GM12891 (cell line): ENCODE measurements at regions not wholly inside any gene's neighbourhood (a gene's known extent, or its start where the extent isn't known, plus 50 kb on each side); places are given as distances from the start of the nearest gene placed in this dataset.

Experiments used
- POLR2A ChIP-seq: IDR thresholded peaks from 2 replicates; pipeline ENCODE4 v1.6.1; 2011; ENCODE audit warnings: low read depth, low read length, control low read depth
- POLR2AphosphoS5 ChIP-seq: IDR thresholded peaks from 2 replicates; pipeline ENCODE4 v1.6.1; 2011; ENCODE audit warnings: low read depth, low read length, control low read depth

DNA sequence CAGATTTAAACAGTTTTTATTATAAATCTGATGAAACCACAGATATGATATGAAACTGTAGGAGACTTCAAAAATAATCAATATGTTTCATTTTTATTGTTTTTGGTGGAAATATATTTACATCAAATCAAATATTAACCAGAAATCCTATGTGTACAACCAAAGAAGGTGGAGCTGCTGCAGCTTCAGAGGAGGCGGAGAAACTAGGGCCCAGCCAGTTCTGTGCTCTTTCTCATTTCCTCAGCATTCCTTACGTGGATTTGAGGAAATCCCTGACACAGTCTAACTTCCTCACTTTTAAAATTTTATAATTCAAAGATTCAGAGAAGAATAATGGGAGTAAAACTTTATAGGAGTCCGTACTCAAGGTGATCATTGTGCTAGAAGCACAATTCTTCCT lies 610.7 kb upstream of the CPXCR1 start:
- TF ChIP-seq POLR2AphosphoS5 (no peak), POLR2A (no peak)
